ENCODE measurements at regions not wholly inside any gene's neighbourhood (a gene's known extent, or its start where the extent isn't known, plus 50 kb on each side); places are given as distances from the start of the nearest gene placed in this dataset.

DNA sequence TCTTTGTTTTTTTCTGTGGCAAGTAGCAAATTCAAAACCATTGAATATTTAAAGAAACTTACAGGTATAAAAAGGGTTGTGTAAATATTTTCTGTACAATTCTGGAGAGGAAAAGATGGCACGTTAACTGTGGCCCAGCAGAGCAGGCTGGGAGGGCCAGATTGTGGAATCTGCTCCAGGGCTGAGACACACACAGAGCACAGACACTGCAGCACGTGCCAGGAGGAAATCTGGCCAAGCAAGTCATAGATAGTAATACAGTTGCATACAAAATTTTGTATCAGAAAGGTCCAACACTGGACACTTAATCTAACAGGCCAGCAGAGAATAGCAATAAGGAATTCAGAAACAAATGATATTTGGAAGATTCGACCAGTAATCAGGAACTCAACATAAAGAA is 763.7 kb downstream of the PDHA2 start:
- H3K36me3 Mint-ChIP-seq (ENCODE audit: low read depth, unreplicated experiment): no peaks in the 10 kb centered on the region
- peaks cover 7% of the 10 kb centered on the region for H3K4me1 Mint-ChIP-seq (ENCODE audit: low read depth, unreplicated experiment)
- no peak overlapping the region for H3K4me3 Mint-ChIP-seq (ENCODE audit: unreplicated experiment)
- H3K27me3 Mint-ChIP-seq (ENCODE audit: low read depth, unreplicated experiment): no peaks in the 10 kb centered on the region
- Histone ChIP-seq H3K4me1 (ENCODE audit: insufficient read depth, low read length) (no peaks in the 10 kb centered on the region), H3K36me3 (ENCODE audit: insufficient read depth, low read length) (no peaks in the 10 kb centered on the region), H3K79me2 (ENCODE audit: insufficient read depth, low read length) (no peaks in the 10 kb centered on the region), H3K4me2 (ENCODE audit: low read length) (no peak overlapping the region), H3K9ac (ENCODE audit: low read length) (no peak overlapping the region), H4K20me1 (ENCODE audit: insufficient read depth, low read length) (no peaks in the 10 kb centered on the region), H3K27ac (ENCODE audit: low read depth, low read length) (no peak overlapping the region), H3K4me3 (ENCODE audit: insufficient read depth, low read depth, low read length) (no peak overlapping the region), H3K9me3 (ENCODE audit: insufficient read depth, low read depth, low read length) (no peaks in the 10 kb centered on the region), H3K27me3 (ENCODE audit: insufficient read depth, low read length) (no peaks in the 10 kb centered on the region), H2AFZ (ENCODE audit: low read depth, low read length) (no peak overlapping the region)
- H3K9me3 Mint-ChIP-seq (ENCODE audit: unreplicated experiment): no peaks in the 10 kb centered on the region
- DNase-seq (ENCODE audit: low read depth) (no peak), FAIRE-seq (no peak)
- no peak overlapping the region for H3K27ac Mint-ChIP-seq (ENCODE audit: unreplicated experiment)
- TF ChIP-seq EZH2 (IDR thresholded peaks at IDR 0.05; ENCODE audit: insufficient read depth, low read length): no peak
- TF ChIP-seq CTCF (IDR thresholded peaks at IDR 0.05; ENCODE audit: insufficient read depth, low read depth, low read length): no peak

GRCh38 chr4:96606451-96606850 is 766.6 kb downstream of the PDHA2 start:
- FAIRE-seq (no peak), DNase-seq (ENCODE audit: low read depth) (no peak)
- H3K27ac Mint-ChIP-seq (ENCODE audit: unreplicated experiment): no peak overlapping the region
- no peak overlapping the region for H3K4me3 ChIP-seq (ENCODE audit: insufficient read depth, low read depth, low read length)
- no peaks in the 10 kb centered on the region for H3K4me1 ChIP-seq (ENCODE audit: insufficient read depth, low read length)
- H3K4me2 ChIP-seq (ENCODE audit: low read length): no peak overlapping the region
- TF ChIP-seq EZH2 (IDR thresholded peaks at IDR 0.05; ENCODE audit: insufficient read depth, low read length) (no peak), CTCF (IDR thresholded peaks at IDR 0.05; ENCODE audit: insufficient read depth, low read depth, low read length) (no peak)
- no peaks in the 10 kb centered on the region for H3K79me2 ChIP-seq (ENCODE audit: insufficient read depth, low read length)
- no peaks in the 10 kb centered on the region for H3K9me3 Mint-ChIP-seq (ENCODE audit: unreplicated experiment)
- H2AFZ ChIP-seq (ENCODE audit: low read depth, low read length): no peak overlapping the region
- H3K9me3 ChIP-seq (ENCODE audit: insufficient read depth, low read depth, low read length): no peaks in the 10 kb centered on the region
- no peaks in the 10 kb centered on the region for H3K36me3 Mint-ChIP-seq (ENCODE audit: low read depth, unreplicated experiment)
- no peak overlapping the region for H3K27ac ChIP-seq (ENCODE audit: low read depth, low read length)
- H3K27me3 ChIP-seq (ENCODE audit: insufficient read depth, low read length): no peaks in the 10 kb centered on the region
- H3K4me3 Mint-ChIP-seq (ENCODE audit: unreplicated experiment): no peak overlapping the region
- no peaks in the 10 kb centered on the region for H4K20me1 ChIP-seq (ENCODE audit: insufficient read depth, low read length)
- H3K27me3 Mint-ChIP-seq (ENCODE audit: low read depth, unreplicated experiment): no peaks in the 10 kb centered on the region
- H3K36me3 ChIP-seq (ENCODE audit: insufficient read depth, low read length): no peaks in the 10 kb centered on the region
- H3K9ac ChIP-seq (ENCODE audit: low read length): no peak overlapping the region
- peaks cover 4% of the 10 kb centered on the region for H3K4me1 Mint-ChIP-seq (ENCODE audit: low read depth, unreplicated experiment)

GRCh38 chr4:96626023-96626422 is 786.1 kb downstream of the PDHA2 start:
- no peak overlapping the region for H3K4me3 ChIP-seq (ENCODE audit: insufficient read depth, low read depth, low read length)
- H3K27ac ChIP-seq (ENCODE audit: low read depth, low read length): no peak overlapping the region
- no peaks in the 10 kb centered on the region for H3K36me3 ChIP-seq (ENCODE audit: insufficient read depth, low read length)
- no peak for TF ChIP-seq CTCF (IDR thresholded peaks at IDR 0.05; ENCODE audit: insufficient read depth, low read depth, low read length)
- no peak for TF ChIP-seq EZH2 (IDR thresholded peaks at IDR 0.05; ENCODE audit: insufficient read depth, low read length)
- H3K4me3 Mint-ChIP-seq (ENCODE audit: unreplicated experiment): no peak overlapping the region
- no peaks in the 10 kb centered on the region for H3K27me3 ChIP-seq (ENCODE audit: insufficient read depth, low read length)
- H3K4me2 ChIP-seq (ENCODE audit: low read length): no peak overlapping the region
- DNase-seq (ENCODE audit: low read depth): no peak
- no peaks in the 10 kb centered on the region for H3K79me2 ChIP-seq (ENCODE audit: insufficient read depth, low read length)
- no peaks in the 10 kb centered on the region for H3K9me3 ChIP-seq (ENCODE audit: insufficient read depth, low read depth, low read length)
- no peaks in the 10 kb centered on the region for H3K4me1 ChIP-seq (ENCODE audit: insufficient read depth, low read length)
- no peak for FAIRE-seq
- H4K20me1 ChIP-seq (ENCODE audit: insufficient read depth, low read length): no peaks in the 10 kb centered on the region
- no peak overlapping the region for H3K27ac Mint-ChIP-seq (ENCODE audit: unreplicated experiment)
- no peak overlapping the region for H3K9ac ChIP-seq (ENCODE audit: low read length)
- no peaks in the 10 kb centered on the region for H3K9me3 Mint-ChIP-seq (ENCODE audit: unreplicated experiment)
- H3K4me1 Mint-ChIP-seq (ENCODE audit: low read depth, unreplicated experiment): no peaks in the 10 kb centered on the region
- no peaks in the 10 kb centered on the region for H3K36me3 Mint-ChIP-seq (ENCODE audit: low read depth, unreplicated experiment)
- H3K27me3 Mint-ChIP-seq (ENCODE audit: low read depth, unreplicated experiment): no peaks in the 10 kb centered on the region
- H2AFZ ChIP-seq (ENCODE audit: low read depth, low read length): no peak overlapping the region
